PC-3 (cell line): ENCODE measurements at regions not wholly inside any gene's neighbourhood (a gene's known extent, or its start where the extent isn't known, plus 50 kb on each side); places are given as distances from the start of the nearest gene placed in this dataset.

Experiments used
- EZH2 ChIP-seq: fragments of 300-600 bp; sonication (generic); IDR thresholded peaks from one replicate; pipeline ENCODE4 v1.6.1; 2017; ENCODE audit warnings: antibody characterized with exemption, mild to moderate bottlenecking, low read length; ENCODE audit not compliant: unreplicated experiment
- EZH2phosphoT487 ChIP-seq: fragments of 300-600 bp; sonication (generic); IDR thresholded peaks from 2 replicates; pipeline ENCODE4 v1.6.1; 2018; ENCODE audit warnings: mild to moderate bottlenecking, antibody characterized with exemption, low read length, borderline replicate concordance
- TF ChIP-seq, protein P1 (sequence below): fragments of 300-600 bp; sonication (generic); conservative IDR thresholded peaks from 2 replicates; pipeline ENCODE4 v1.5.1; 2017; ENCODE audit warnings: antibody characterized with exemption, low read depth, mild to moderate bottlenecking, low read length

DNA sequence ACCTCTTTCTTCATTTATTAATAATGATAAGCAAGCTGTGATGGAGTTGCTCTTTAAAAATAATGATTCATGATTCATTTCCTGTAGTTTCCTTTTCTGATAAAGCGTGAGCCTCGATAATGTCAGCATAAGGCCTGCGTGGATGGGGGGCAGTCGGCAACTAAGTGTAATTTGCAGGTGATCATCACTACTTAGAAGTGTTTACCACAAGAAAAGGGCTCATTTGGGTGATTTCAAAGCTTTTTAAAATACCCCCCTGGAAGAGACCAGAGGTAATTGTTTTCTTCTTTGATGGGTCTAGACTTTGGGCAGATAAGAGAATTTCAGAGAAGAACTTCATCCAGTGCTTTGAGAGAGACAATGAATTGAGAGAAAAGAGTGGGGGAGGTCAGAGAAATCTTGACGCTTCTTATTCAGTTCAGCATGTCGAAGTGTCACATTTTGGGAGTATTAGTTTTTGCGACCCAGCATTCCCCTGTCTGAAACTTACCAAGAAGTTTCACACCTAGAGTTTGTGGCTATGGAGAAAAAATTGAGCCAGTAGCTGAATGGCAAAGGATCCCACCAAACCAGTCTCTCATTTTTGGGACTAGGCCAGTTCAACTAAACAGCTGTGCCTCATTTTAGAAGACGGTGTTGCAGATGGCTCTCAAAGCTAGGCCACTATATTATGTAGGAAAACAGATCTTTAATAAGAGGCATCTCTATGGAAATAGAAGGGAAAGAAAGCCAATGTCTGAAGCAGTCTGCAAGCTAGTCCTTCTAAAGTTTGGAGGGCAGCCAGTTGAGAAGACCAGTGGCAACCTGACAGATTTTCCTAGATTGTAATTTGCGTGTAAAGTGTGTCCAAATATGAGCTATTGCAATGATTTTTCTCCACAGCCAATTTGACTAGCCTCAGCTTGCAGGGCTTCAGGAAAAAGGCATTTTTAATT lies 171.0 kb upstream of the PPP1R2C start:
- TF ChIP-seq, protein P1, sequence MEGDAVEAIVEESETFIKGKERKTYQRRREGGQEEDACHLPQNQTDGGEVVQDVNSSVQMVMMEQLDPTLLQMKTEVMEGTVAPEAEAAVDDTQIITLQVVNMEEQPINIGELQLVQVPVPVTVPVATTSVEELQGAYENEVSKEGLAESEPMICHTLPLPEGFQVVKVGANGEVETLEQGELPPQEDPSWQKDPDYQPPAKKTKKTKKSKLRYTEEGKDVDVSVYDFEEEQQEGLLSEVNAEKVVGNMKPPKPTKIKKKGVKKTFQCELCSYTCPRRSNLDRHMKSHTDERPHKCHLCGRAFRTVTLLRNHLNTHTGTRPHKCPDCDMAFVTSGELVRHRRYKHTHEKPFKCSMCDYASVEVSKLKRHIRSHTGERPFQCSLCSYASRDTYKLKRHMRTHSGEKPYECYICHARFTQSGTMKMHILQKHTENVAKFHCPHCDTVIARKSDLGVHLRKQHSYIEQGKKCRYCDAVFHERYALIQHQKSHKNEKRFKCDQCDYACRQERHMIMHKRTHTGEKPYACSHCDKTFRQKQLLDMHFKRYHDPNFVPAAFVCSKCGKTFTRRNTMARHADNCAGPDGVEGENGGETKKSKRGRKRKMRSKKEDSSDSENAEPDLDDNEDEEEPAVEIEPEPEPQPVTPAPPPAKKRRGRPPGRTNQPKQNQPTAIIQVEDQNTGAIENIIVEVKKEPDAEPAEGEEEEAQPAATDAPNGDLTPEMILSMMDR, result no peak
- TF ChIP-seq EZH2phosphoT487 (no peak), EZH2 (no peak)
